ENCODE measurements at regions not wholly inside any gene's neighbourhood (a gene's known extent, or its start where the extent isn't known, plus 50 kb on each side); places are given as distances from the start of the nearest gene placed in this dataset.

GRCh38 chr14:76924371-76925096 lies 98.3 kb downstream of the LRRC74A start:
- no peak for DNase-seq

- no peak for DNase-seq
Observed at GRCh38 chr14:76923431-76924370, 97.5 kb downstream of the LRRC74A start.

- DNase-seq = no peak
Observed at GRCh38 chr14:76922584-76922983, 96.4 kb downstream of the LRRC74A start.

- DNase-seq = no peak
Observed at GRCh38 chr14:76922092-76922491, 95.9 kb downstream of the LRRC74A start.

GRCh38 chr14:76921088-76921399 lies 94.8 kb downstream of the LRRC74A start:
- no peak for DNase-seq

GRCh38 chr14:76920331-76921087 lies 94.3 kb downstream of the LRRC74A start:
- no peak for DNase-seq

- no peak for DNase-seq
Observed at GRCh38 chr14:76919431-76920330, 93.5 kb downstream of the LRRC74A start.

Measured in activated CD8-positive, alpha-beta memory T cell treated with anti-CD3 and anti-CD28 coated beads, Interleukin-2, amount 50 U/mL, for 48 hours (primary cell).